HUES6 (cell line): ENCODE measurements at regions not wholly inside any gene's neighbourhood (a gene's known extent, or its start where the extent isn't known, plus 50 kb on each side); places are given as distances from the start of the nearest gene placed in this dataset.

Experiments used
- H3K27ac ChIP-seq: 2 replicates; pipeline ENCODE4 v1.7.0; 2013; ENCODE audit warnings: low read depth, mild to moderate bottlenecking, low read length, inconsistent platforms
- H3K27me3 ChIP-seq: 2 replicates; pipeline ENCODE4 v1.6.1; 2013; ENCODE audit warnings: low read length; ENCODE audit not compliant: control insufficient read depth, insufficient read depth
- H3K36me3 ChIP-seq: 2 replicates; pipeline ENCODE4 v1.6.1; 2013; ENCODE audit warnings: low read length; ENCODE audit not compliant: control insufficient read depth, insufficient read depth
- H3K4me1 ChIP-seq: 2 replicates; pipeline ENCODE4 v1.6.1; 2013; ENCODE audit warnings: low read length; ENCODE audit not compliant: control insufficient read depth, insufficient read depth
- H3K4me3 ChIP-seq: 2 replicates; pipeline ENCODE4 v1.5.1; 2013; ENCODE audit warnings: low read depth, low read length
- H3K9ac ChIP-seq: one replicate; pipeline ENCODE4 v1.6.1; 2013; ENCODE audit warnings: mild to moderate bottlenecking, low read length
- H3K9me3 ChIP-seq: 2 replicates; pipeline ENCODE4 v1.6.1; 2013; ENCODE audit warnings: low read depth, low read length; ENCODE audit not compliant: control insufficient read depth, insufficient read depth

GRCh38 chr9:1473956-1474634, 423.9 kb downstream of the DMRT2 start:
- Histone ChIP-seq H3K9me3 (no peaks in the 10 kb centered on the region), H3K36me3 (no peaks in the 10 kb centered on the region), H3K9ac (no peak overlapping the region), H3K27me3 (no peaks in the 10 kb centered on the region), H3K4me1 (no peaks in the 10 kb centered on the region), H3K4me3 (no peak overlapping the region), H3K27ac (no peak overlapping the region)

- H3K27me3 ChIP-seq: no peaks in the 10 kb centered on the region
- H3K4me1 ChIP-seq: no peaks in the 10 kb centered on the region
- H3K9me3 ChIP-seq: no peaks in the 10 kb centered on the region
- H3K27ac ChIP-seq: no peak overlapping the region
- no peak overlapping the region for H3K9ac ChIP-seq
- H3K36me3 ChIP-seq: no peaks in the 10 kb centered on the region
- H3K4me3 ChIP-seq: no peak overlapping the region
Measured at GRCh38 chr9:1474671-1475070, 424.5 kb downstream of the DMRT2 start.

- Histone ChIP-seq H3K27ac (no peak overlapping the region), H3K4me3 (no peak overlapping the region), H3K9ac (no peak overlapping the region), H3K4me1 (no peaks in the 10 kb centered on the region), H3K27me3 (no peaks in the 10 kb centered on the region), H3K36me3 (no peaks in the 10 kb centered on the region), H3K9me3 (peaks cover 4% of the 10 kb centered on the region; the same call in 1 of the 2 replicates)
Measured at GRCh38 chr9:1490341-1491232, 440.4 kb downstream of the DMRT2 start.

GRCh38 chr9:1492156-1492555, 442.0 kb downstream of the DMRT2 start:
- H3K27ac ChIP-seq: no peak overlapping the region
- no peaks in the 10 kb centered on the region for H3K27me3 ChIP-seq
- H3K36me3 ChIP-seq: no peaks in the 10 kb centered on the region
- H3K9me3 ChIP-seq: peaks cover 4% of the 10 kb centered on the region; the same call in 1 of the 2 replicates
- H3K9ac ChIP-seq: no peak overlapping the region
- H3K4me1 ChIP-seq: no peaks in the 10 kb centered on the region
- no peak overlapping the region for H3K4me3 ChIP-seq

GRCh38 chr9:1495282-1496030, 445.3 kb downstream of the DMRT2 start:
- Histone ChIP-seq H3K4me3 (no peak overlapping the region), H3K9ac (no peak overlapping the region), H3K36me3 (no peaks in the 10 kb centered on the region), H3K27me3 (no peaks in the 10 kb centered on the region), H3K4me1 (no peaks in the 10 kb centered on the region), H3K9me3 (no peaks in the 10 kb centered on the region), H3K27ac (no peak overlapping the region)

- Histone ChIP-seq H3K4me1 (no peaks in the 10 kb centered on the region), H3K4me3 (no peak overlapping the region), H3K27ac (no peak overlapping the region), H3K36me3 (no peaks in the 10 kb centered on the region), H3K9me3 (no peaks in the 10 kb centered on the region), H3K9ac (no peak overlapping the region), H3K27me3 (no peaks in the 10 kb centered on the region)
Measured at GRCh38 chr9:1505489-1505888, 455.3 kb downstream of the DMRT2 start.

GRCh38 chr9:1510712-1511111, 460.6 kb downstream of the DMRT2 start:
- Histone ChIP-seq H3K36me3 (no peaks in the 10 kb centered on the region), H3K27ac (no peak overlapping the region), H3K4me1 (no peaks in the 10 kb centered on the region), H3K27me3 (no peaks in the 10 kb centered on the region), H3K9ac (no peak overlapping the region), H3K9me3 (no peaks in the 10 kb centered on the region), H3K4me3 (no peak overlapping the region)

GRCh38 chr9:1513105-1513504, 462.9 kb downstream of the DMRT2 start:
- no peaks in the 10 kb centered on the region for H3K9me3 ChIP-seq
- no peak overlapping the region for H3K27ac ChIP-seq
- H3K4me3 ChIP-seq: no peak overlapping the region
- H3K9ac ChIP-seq: no peak overlapping the region
- no peaks in the 10 kb centered on the region for H3K36me3 ChIP-seq
- no peaks in the 10 kb centered on the region for H3K27me3 ChIP-seq
- H3K4me1 ChIP-seq: no peaks in the 10 kb centered on the region

GRCh38 chr9:1514250-1514649, 464.1 kb downstream of the DMRT2 start:
- Histone ChIP-seq H3K4me1 (no peaks in the 10 kb centered on the region), H3K27me3 (no peaks in the 10 kb centered on the region), H3K4me3 (no peak overlapping the region), H3K9ac (no peak overlapping the region), H3K27ac (no peak overlapping the region), H3K36me3 (no peaks in the 10 kb centered on the region), H3K9me3 (no peaks in the 10 kb centered on the region)

- Histone ChIP-seq H3K9me3 (no peaks in the 10 kb centered on the region), H3K9ac (no peak overlapping the region), H3K27ac (no peak overlapping the region)
Measured at GRCh38 chr9:1514776-1515363, 464.7 kb downstream of the DMRT2 start.

More at GRCh38 chr9:1514776-1515363, 464.7 kb downstream of the DMRT2 start:
- Histone ChIP-seq H3K27me3 (no peaks in the 10 kb centered on the region), H3K4me1 (no peaks in the 10 kb centered on the region), H3K4me3 (no peak overlapping the region), H3K36me3 (no peaks in the 10 kb centered on the region)
